Liver (tissue), 3 donors: ENCODE measurements at regions not wholly inside any gene's neighbourhood (a gene's known extent, or its start where the extent isn't known, plus 50 kb on each side); places are given as distances from the start of the nearest gene placed in this dataset.

Experiments used
- CTCF ChIP-seq: fragments of 150-350 bp; IDR thresholded peaks from 2 replicates; pipeline ENCODE4 v1.5.1; 2017; ENCODE audit warnings: improper control_type of control experiment, low read depth, low read length; ENCODE audit not compliant: missing input control
- EGR1 ChIP-seq, 2 donors: IDR thresholded peaks; 2 replicates each; pipeline ENCODE4 v1.6.1; 2016 to 2018; ENCODE audit warnings: antibody characterized with exemption in 2 of 2, low read depth in 2 of 2
- donor health status: healthy.
- donor health status: healthy.

- TF ChIP-seq CTCF, result no peak
- no peak for TF ChIP-seq EGR1 (IDR thresholded peaks at IDR 0.05; ENCODE audit: low read depth in 2 of 2)
Measured at GRCh38 chr20:60691966-60692615, 560.0 kb upstream of the CDH4 start.
